ENCODE measurements at regions not wholly inside any gene's neighbourhood (a gene's known extent, or its start where the extent isn't known, plus 50 kb on each side); places are given as distances from the start of the nearest gene placed in this dataset.
"Not testable (repeated sequence)": the region's sequence is repeated elsewhere in the genome, so short reads cannot be mapped to it uniquely, and the experiment has no call there.

- no peak for DNase-seq (ENCODE audit: low read depth)
Measured at GRCh38 chr11:12585861-12586260, 88.4 kb upstream of the TEAD1 start.

DNA sequence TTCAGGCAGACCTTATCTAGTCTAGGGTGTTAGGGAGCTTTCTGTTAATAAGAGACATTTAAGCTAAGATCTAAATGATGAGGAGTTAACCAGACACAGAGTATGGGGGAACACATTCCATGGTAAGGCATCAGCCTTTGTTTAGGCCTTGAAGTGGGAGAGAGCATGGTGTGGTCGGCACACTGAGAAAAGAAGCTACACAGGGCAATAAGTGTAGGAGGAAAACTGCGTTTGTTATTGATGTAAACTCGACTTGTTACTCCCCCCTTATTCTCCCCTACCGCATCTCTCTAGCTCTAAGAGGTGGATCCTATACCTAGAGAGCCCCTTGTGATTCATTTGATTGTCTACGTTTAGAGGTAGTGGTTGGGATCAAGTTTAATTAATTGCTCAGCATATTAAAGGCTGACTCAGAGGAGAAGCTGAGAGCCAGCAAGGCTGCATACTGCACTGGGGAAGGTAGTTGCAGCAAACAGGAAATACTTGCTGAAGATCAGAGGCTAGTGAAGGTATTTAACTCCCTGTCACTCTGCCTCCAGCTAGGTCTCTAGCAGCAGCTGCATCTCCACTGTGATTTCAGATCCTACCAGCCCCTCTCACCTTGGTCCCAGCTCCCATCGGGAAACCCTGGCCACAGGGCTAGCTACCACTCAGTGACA, 86.8 kb upstream of the TEAD1 start:
- no peak for DNase-seq (ENCODE audit: low read depth)

- DNase-seq (ENCODE audit: low read depth): no peak
Measured at GRCh38 chr11:12591706-12592105, 82.5 kb upstream of the TEAD1 start.

DNA sequence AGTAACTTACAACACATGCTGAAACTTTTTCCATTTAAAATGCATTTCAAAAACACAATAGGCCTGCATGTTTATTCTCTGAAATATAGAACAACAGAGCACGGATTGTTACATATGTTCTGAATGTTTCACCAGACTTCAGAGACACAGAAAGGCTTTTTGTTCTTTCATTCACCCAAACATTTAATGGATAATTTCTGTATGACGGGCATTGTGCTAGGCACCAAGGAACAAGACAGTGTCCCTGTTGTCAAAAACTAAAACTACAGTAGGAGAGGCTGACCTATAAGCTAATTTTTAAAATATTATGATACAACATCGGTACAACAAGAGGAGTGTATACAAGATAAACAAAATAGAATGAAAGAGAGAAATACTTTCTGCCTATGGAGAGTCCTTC, 81.9 kb upstream of the TEAD1 start:
- DNase-seq (ENCODE audit: low read depth): no peak

DNA sequence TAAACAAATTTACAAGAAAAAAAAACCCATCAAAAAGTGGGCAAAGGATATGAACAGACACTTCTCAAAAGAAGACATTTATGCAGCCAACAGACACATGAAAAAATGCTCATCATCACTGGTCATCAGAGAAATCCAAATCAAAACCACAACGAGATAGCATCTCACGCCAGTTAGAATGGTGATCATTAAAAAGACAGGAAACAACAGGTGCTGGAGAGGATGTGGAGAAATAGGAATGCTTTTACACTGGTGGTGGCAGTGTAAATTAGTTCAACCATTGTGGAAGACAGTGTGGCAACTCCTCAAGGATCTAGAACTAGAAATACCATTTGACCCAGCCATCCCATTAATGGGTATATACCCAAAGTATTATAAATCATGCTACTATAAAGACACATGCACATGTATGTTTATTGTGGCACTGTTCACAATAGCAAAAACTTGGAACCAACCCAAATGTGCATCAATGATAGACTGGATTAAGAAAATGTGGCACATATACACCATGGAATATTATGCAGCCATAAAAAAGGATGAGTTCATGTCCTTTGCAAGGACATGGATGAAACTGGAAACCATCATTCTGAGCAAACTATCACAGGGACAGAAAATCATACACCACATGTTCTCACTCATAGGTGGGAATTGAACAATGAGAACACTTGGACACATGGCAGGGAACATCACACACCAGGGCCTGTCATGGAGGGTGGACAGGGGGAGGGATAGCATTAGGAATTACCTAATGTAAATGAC, 79.0 kb upstream of the TEAD1 start:
- DNase-seq (ENCODE audit: low read depth): not testable (repeated sequence)

- DNase-seq (ENCODE audit: low read depth): no peak
Measured at GRCh38 chr11:12598330-12599256, 75.6 kb upstream of the TEAD1 start.

GRCh38 chr11:12599408-12600143, 74.6 kb upstream of the TEAD1 start:
- DNase-seq (ENCODE audit: low read depth): peak; percentile 27

DNA sequence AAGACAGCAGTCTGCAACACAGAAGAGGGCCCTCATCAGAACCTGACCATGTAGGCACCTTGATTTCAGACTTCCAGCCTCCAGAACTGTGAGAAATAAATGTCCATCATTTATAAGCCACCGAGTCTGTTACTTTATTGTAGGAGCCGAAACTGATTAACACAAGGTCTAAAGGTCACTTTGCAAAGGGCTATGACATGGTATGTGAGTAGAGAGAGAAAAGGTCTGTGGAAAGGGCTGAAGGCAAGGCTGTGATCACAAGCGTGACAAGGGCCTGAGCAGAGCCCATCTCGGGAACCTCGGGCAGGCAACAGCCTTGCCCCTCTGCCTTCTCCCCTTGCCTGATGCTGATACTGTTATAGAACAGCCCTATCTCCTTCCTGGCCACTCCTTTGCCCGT, 73.4 kb upstream of the TEAD1 start:
- no peak for DNase-seq (ENCODE audit: low read depth)

DNA sequence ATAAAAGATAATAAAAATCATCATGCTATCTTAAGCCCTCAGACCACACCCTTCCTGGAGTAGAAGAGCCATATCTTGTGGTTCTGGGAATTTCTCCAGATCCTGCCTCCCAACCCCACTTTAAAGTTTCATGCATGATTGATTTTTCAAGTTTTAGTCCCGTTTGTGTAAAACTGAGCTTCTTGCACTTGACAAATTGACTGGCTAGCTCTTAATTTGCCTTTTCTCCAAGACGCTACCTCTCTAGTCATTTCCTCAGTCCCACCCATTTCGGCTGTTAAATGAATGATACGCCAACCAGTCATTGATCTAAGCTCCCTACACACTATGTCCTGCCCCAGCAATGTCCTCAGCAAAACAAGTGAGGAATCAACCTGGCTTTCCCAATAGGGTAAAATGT, 71.8 kb upstream of the TEAD1 start:
- DNase-seq (ENCODE audit: low read depth): no peak

GRCh38 chr11:12603143-12604088, 70.8 kb upstream of the TEAD1 start:
- no peak for DNase-seq (ENCODE audit: low read depth)

GRCh38 chr11:12604557-12605153, 69.6 kb upstream of the TEAD1 start:
- no peak for DNase-seq (ENCODE audit: low read depth)

GRCh38 chr11:12606597-12606996, 67.6 kb upstream of the TEAD1 start:
- DNase-seq (ENCODE audit: low read depth): no peak

DNA sequence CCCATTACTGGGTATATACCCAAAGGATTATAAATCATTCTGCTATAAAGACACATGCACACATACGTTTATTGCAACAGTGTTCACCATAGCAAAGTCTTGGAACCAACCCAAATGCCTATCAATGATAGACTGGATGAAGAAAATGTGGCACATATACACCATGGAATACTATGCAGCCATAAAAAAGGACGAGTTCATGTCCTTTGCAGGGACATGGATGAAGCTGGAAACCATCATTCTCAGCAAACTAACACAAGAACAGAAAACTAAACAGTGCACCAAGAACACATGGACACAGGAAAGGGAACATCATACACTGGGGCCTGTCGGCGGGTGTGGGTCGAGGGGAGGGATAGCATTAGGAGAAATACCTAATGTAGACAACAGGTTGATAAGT, 65.5 kb upstream of the TEAD1 start:
- not testable (repeated sequence) for DNase-seq (ENCODE audit: low read depth)

DNA sequence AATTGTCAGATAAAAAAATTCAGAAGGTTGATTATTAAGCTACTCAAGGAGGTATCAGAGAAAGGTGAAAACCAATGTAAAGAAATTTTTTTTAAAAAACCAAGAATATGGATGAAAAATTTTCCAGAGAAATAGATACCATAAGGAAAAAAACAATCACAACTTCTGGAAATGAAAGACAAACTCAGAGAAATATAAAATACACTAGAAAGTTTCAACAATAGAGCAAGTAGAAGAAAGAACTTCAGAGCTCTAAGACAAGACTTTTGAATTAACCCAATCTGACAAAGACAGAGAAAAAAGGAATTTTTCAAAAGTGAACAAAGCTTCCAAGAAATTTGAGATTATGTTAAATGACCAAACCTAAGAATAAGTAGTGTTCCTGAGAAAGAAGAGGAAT, 62.9 kb upstream of the TEAD1 start:
- no peak for DNase-seq (ENCODE audit: low read depth)

GRCh38 chr11:12617632-12618031, 56.6 kb upstream of the TEAD1 start:
- no peak for DNase-seq (ENCODE audit: low read depth)

- DNase-seq (ENCODE audit: low read depth): no peak
Measured at GRCh38 chr11:12618743-12619540, 55.3 kb upstream of the TEAD1 start.

GRCh38 chr11:12623869-12624268, 50.4 kb upstream of the TEAD1 start:
- no peak for DNase-seq (ENCODE audit: low read depth)
